ENCODE measurements at regions not wholly inside any gene's neighbourhood (a gene's known extent, or its start where the extent isn't known, plus 50 kb on each side); places are given as distances from the start of the nearest gene placed in this dataset.

DNA sequence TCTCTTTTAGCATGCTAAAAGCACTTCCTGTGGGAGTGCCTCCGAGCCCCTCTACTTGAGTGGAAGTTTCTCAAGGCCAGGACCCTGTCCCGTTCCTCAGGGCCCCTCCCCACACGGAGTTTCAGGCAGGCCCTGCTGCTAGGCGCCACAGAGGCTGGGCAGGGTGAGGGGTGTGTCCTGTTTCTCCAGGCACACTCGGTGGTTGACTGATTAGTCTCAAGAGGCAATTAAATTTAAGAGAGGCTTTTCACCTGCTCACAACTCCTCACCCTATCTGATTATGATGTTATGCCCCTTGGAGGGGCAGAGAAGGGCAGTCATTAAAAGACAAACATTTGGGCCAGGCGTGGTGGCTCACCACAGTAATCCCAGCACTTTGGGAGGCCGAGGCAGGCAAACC is 160.8 kb upstream of the HAAO start:
- no peaks in the 10 kb centered on the region for H3K27me3 Mint-ChIP-seq (ENCODE audit: unreplicated experiment)
- DNase-seq, result no peak
- H3K9me3 Mint-ChIP-seq (ENCODE audit: low read depth, unreplicated experiment), result peaks cover 1% of the 10 kb centered on the region
- no peak overlapping the region for H3K27ac Mint-ChIP-seq (ENCODE audit: unreplicated experiment)
- intact Hi-C loops (cut with micrococcal nuclease; ENCODE audit: unreplicated experiment), result no loop called here
- H3K36me3 Mint-ChIP-seq (ENCODE audit: insufficient read depth, unreplicated experiment), result peaks cover 14% of the 10 kb centered on the region
- CTCF ChIA-PET, result interaction anchor here (0.6 kb wide), 1 partner anchor 11 kb away, joined by 7 read pairs; no protein-coding TSS in a partner anchor
- peaks cover 66% of the 10 kb centered on the region for H3K4me1 Mint-ChIP-seq (ENCODE audit: low read depth, unreplicated experiment)
- BruUV-seq (replicated peaks), result no TSS peak
- H3K4me3 Mint-ChIP-seq (ENCODE audit: low read depth, unreplicated experiment), result no peak overlapping the region
- TF ChIP-seq, protein P1, sequence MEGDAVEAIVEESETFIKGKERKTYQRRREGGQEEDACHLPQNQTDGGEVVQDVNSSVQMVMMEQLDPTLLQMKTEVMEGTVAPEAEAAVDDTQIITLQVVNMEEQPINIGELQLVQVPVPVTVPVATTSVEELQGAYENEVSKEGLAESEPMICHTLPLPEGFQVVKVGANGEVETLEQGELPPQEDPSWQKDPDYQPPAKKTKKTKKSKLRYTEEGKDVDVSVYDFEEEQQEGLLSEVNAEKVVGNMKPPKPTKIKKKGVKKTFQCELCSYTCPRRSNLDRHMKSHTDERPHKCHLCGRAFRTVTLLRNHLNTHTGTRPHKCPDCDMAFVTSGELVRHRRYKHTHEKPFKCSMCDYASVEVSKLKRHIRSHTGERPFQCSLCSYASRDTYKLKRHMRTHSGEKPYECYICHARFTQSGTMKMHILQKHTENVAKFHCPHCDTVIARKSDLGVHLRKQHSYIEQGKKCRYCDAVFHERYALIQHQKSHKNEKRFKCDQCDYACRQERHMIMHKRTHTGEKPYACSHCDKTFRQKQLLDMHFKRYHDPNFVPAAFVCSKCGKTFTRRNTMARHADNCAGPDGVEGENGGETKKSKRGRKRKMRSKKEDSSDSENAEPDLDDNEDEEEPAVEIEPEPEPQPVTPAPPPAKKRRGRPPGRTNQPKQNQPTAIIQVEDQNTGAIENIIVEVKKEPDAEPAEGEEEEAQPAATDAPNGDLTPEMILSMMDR (IDR thresholded peaks at IDR 0.05; ENCODE audit: unreplicated experiment), result no peak

DNA sequence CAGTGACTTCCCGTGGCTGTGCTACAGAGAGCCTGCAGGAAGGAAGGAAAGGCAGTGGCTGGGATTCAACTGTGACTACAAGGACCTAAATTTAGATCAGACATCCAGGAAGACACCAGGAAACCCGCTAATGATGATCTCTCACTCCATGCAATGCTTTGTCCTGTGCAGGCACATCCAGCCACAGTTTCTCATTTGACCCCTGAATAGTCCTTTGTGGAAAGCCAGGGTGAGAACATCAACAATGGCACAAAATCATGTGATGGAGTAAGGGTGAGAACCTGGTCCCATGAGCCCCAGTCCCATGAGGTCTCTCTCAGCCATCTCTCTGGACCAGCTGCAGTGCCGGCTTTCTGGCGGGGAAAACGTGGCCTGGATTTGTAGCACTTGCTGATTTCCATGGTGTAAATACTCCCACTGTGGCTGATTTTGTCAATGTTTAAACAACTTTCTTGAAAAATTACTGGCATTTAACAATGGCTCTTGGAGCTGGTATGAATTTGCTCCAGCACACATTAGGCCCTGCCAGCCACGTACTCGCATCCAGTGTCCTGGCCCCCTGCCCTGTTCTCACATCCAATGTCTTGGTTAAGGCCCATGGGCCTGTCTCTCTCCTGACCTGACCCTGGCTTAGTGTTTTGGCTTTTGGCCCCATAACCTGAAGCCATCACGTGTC is 159.0 kb upstream of the HAAO start:
- H3K36me3 Mint-ChIP-seq (ENCODE audit: insufficient read depth, unreplicated experiment), result peaks cover 6% of the 10 kb centered on the region
- no peak overlapping the region for H3K4me3 Mint-ChIP-seq (ENCODE audit: low read depth, unreplicated experiment)
- intact Hi-C loops (cut with micrococcal nuclease; ENCODE audit: unreplicated experiment), result no loop called here
- peaks cover 5% of the 10 kb centered on the region for H3K9me3 Mint-ChIP-seq (ENCODE audit: low read depth, unreplicated experiment)
- BruUV-seq (replicated peaks), result no TSS peak
- peaks cover 67% of the 10 kb centered on the region for H3K4me1 Mint-ChIP-seq (ENCODE audit: low read depth, unreplicated experiment)
- no peak overlapping the region for H3K27ac Mint-ChIP-seq (ENCODE audit: unreplicated experiment)
- no peaks in the 10 kb centered on the region for H3K27me3 Mint-ChIP-seq (ENCODE audit: unreplicated experiment)
- TF ChIP-seq, protein P1 (IDR thresholded peaks at IDR 0.05; ENCODE audit: unreplicated experiment), result no peak
- no peak for DNase-seq
- CTCF ChIA-PET, result interaction anchor here (0.7 kb wide), 1 partner anchor 468 kb away, joined by 3 read pairs; no protein-coding TSS in a partner anchor

DNA sequence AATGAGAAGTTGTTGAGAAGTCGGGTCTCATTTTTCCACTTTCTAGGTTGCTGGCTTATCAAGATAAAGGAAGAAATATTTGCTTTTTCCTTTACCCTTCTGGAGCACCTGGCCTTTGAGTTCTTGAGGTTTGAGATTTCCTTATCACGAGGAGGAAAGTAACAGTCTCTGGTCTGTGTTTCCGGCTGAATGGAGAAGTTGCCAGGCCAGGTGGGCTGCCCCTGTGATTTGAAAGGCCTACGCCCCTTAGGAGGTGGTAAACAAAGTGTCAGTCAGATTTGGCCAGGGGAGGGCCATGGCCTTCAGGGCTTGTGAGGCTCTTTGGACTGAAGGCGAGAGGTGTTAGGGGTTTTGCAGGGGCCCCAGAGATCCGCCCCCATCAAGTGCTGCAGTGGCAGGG is 156.7 kb upstream of the HAAO start:
- no peak for DNase-seq
- peaks cover 5% of the 10 kb centered on the region for H3K36me3 Mint-ChIP-seq (ENCODE audit: insufficient read depth, unreplicated experiment)
- H3K27ac Mint-ChIP-seq (ENCODE audit: unreplicated experiment), result no peak overlapping the region
- no peaks in the 10 kb centered on the region for H3K27me3 Mint-ChIP-seq (ENCODE audit: unreplicated experiment)
- H3K4me3 Mint-ChIP-seq (ENCODE audit: low read depth, unreplicated experiment), result no peak overlapping the region
- TF ChIP-seq, protein P1 (IDR thresholded peaks at IDR 0.05; ENCODE audit: unreplicated experiment), result no peak
- peaks cover 5% of the 10 kb centered on the region for H3K9me3 Mint-ChIP-seq (ENCODE audit: low read depth, unreplicated experiment)
- CTCF ChIA-PET, result no interaction called here
- intact Hi-C loops (cut with micrococcal nuclease; ENCODE audit: unreplicated experiment), result loop anchor here (2.0 to 5.0 kb wide), 3 partner anchors 122 to 533 kb away; no protein-coding TSS in a partner anchor
- H3K4me1 Mint-ChIP-seq (ENCODE audit: low read depth, unreplicated experiment), result peaks cover 60% of the 10 kb centered on the region
- no TSS peak for BruUV-seq (replicated peaks)

DNA sequence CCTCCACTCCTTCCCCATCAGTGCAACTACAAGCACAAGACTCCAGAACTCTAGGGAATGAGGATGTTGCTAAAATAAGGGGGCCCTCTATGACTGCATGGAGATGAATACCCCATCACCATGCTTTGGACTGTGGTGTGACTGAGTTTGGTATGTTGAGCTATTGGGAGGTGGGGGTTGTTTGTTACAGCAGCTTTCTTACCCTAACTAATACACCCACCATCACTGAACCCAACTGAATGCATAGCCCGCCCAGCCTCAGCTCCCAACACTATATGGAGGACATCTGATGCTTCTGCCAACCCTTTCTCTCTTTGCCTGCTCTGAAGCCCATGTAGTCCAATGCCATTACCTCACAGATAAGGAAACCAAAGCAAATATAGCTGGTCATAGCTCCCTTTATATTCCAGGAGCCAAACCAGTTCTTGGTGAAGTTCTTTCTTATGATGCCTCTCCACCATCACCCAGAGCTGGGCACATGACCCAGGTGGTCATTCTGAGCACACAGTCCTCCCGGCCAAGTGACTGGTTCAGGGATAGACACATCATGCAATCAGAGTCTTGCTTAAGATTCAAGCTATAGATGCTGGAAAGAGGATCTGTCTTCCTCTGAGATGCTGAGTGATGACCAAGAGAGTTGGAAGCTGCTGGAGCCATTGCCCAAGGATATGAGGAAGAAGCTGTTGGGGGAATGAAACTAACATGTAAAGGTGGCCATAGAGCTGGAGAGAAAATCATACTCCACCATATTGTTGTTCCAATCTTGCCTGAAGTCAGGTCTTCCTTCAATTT is 155.6 kb upstream of the HAAO start:
- BruUV-seq (replicated peaks), result no TSS peak
- Mint-ChIP-seq H3K4me3 (ENCODE audit: low read depth, unreplicated experiment) (no peak overlapping the region), H3K4me1 (ENCODE audit: low read depth, unreplicated experiment) (peaks cover 60% of the 10 kb centered on the region), H3K36me3 (ENCODE audit: insufficient read depth, unreplicated experiment) (peaks cover 5% of the 10 kb centered on the region), H3K27me3 (ENCODE audit: unreplicated experiment) (no peaks in the 10 kb centered on the region), H3K27ac (ENCODE audit: unreplicated experiment) (peak overlapping the region; percentile 79), H3K9me3 (ENCODE audit: low read depth, unreplicated experiment) (peaks cover 5% of the 10 kb centered on the region)
- DNase-seq, result no peak
- CTCF ChIA-PET, result interaction anchor here (0.6 to 1.4 kb wide), 8 partner anchors 30 to 281 kb away, joined by 3 to 6 read pairs (median 3); no protein-coding TSS in a partner anchor
- intact Hi-C loops (cut with micrococcal nuclease; ENCODE audit: unreplicated experiment), result loop anchor here (1.0 to 5.0 kb wide), 6 partner anchors 31 to 534 kb away; no protein-coding TSS in a partner anchor
- TF ChIP-seq, protein P1 (IDR thresholded peaks at IDR 0.05; ENCODE audit: unreplicated experiment), result no peak

All from Calu3 (cell line).